Endothelial cell of umbilical vein (primary cell): ENCODE measurements at regions not wholly inside any gene's neighbourhood (a gene's known extent, or its start where the extent isn't known, plus 50 kb on each side); places are given as distances from the start of the nearest gene placed in this dataset.

ENCODE experiments used
- BruUV-seq: library from RNA; stranded (reverse); fragments of 400-500 nt; replicated peaks from 2 replicates; lab custom pipeline; 2021; lab: Mats Ljungman, UMichigan
- CTCF ChIA-PET: fragments of 300-600, 350-600 bp; sonication (Branson Sonifier 250); formaldehyde crosslinking; loops from one replicate; lab custom pipeline; 2021; ENCODE audit warnings: antibody characterized with exemption, inconsistent platforms; lab: Charles Lee
- POLR2A ChIA-PET: fragments of 300-600, 350-600 bp; sonication (Branson Sonifier 250); formaldehyde crosslinking; loops from one replicate; lab custom pipeline; 2021; ENCODE audit warnings: antibody characterized with exemption, inconsistent platforms; lab: Charles Lee
- DNase-seq: peaks from one replicate; pipeline ENCODE4 v3.0.0-alpha.2; 2011; ENCODE audit warnings: low read depth, low spot score
- FAIRE-seq: peaks from 2 replicates; lab custom pipeline; 2011; peaks lifted over from hg19 to GRCh38; lab: Jason Lieb, UNC
- H2AFZ ChIP-seq: 2 replicates; pipeline ENCODE4 v1.6.0; 2012; ENCODE audit warnings: low read depth, low read length, control low read depth, inconsistent platforms
- H3K27ac ChIP-seq: 2 replicates; pipeline ENCODE4 v1.5.1; 2011; ENCODE audit warnings: low read depth, mild to moderate bottlenecking, control low read depth, low read length, moderate library complexity; ENCODE audit not compliant: insufficient read depth
- H3K27me3 ChIP-seq, 2 experiments: 2 replicates each; pipeline versions ENCODE4 v1.6.0 to v1.6.1; 2011; ENCODE audit warnings: low read length in 2 of 2, mixed read lengths in 1 of 2; ENCODE audit not compliant: control insufficient read depth in 2 of 2, insufficient read depth in 2 of 2
- H3K36me3 ChIP-seq, 2 experiments: 2 replicates in 1 of 2; 3 replicates in 1 of 2; pipeline ENCODE4 v1.5.1; 2011; ENCODE audit warnings: low read length in 2 of 2, mild to moderate bottlenecking in 1 of 2, moderate library complexity in 1 of 2; ENCODE audit not compliant: control insufficient read depth in 2 of 2, insufficient read depth in 2 of 2; ENCODE audit errors: extremely low read depth in 1 of 2
- H3K4me1 ChIP-seq: 3 replicates; pipeline ENCODE4 v1.5.1; 2011; ENCODE audit warnings: mild to moderate bottlenecking, low read length; ENCODE audit not compliant: control insufficient read depth, insufficient read depth; ENCODE audit errors: extremely low read depth
- H3K4me2 ChIP-seq: 2 replicates; pipeline ENCODE4 v1.6.1; 2011; ENCODE audit warnings: low read length, control low read depth, mixed read lengths; ENCODE audit not compliant: insufficient read depth
- H3K4me3 ChIP-seq, 3 experiments: fragments of 200-600 bp in 1 of 3; sonication (generic), shearing (Covaris generic) in 1 of 3; replicated peaks in 1 of 3; 2 replicates each; pipeline ENCODE4 v1.5.1; 2011 to 2016; ENCODE audit warnings: control low read depth in 3 of 3, low read length in 3 of 3, mild to moderate bottlenecking in 2 of 3, inconsistent platforms in 1 of 3, low read depth in 1 of 3, moderate library complexity in 1 of 3; ENCODE audit not compliant: insufficient read depth in 1 of 3
- H3K79me2 ChIP-seq: 2 replicates; pipeline ENCODE4 v1.6.0; 2012; ENCODE audit warnings: low read length, inconsistent platforms; ENCODE audit not compliant: control insufficient read depth, insufficient read depth
- H3K9ac ChIP-seq: replicated peaks from 2 replicates; pipeline ENCODE3; 2011; ENCODE audit warnings: low read length, control low read depth; ENCODE audit not compliant: insufficient read depth; ENCODE audit errors: extremely low read depth
- H3K9me1 ChIP-seq: replicated peaks from 3 replicates; pipeline ENCODE4 v1.6.0; 2011; ENCODE audit warnings: mild to moderate bottlenecking, low read length; ENCODE audit not compliant: control insufficient read depth, insufficient read depth; ENCODE audit errors: extremely low read depth
- H3K9me3 ChIP-seq: replicated peaks from 2 replicates; pipeline ENCODE4 v1.5.1; 2012; ENCODE audit warnings: low read length, inconsistent platforms; ENCODE audit not compliant: control insufficient read depth, insufficient read depth
- H4K20me1 ChIP-seq: replicated peaks from 2 replicates; pipeline ENCODE3; 2011; ENCODE audit warnings: mild to moderate bottlenecking, low read length; ENCODE audit not compliant: control insufficient read depth, insufficient read depth; ENCODE audit errors: extremely low read depth
- CTCF ChIP-seq, 2 donors: IDR thresholded peaks; 1 replicate in 1 of 2; 2 replicates in 1 of 2; pipeline ENCODE4 v1.5.1; 2011; ENCODE audit warnings: low read length in 2 of 2, mild to moderate bottlenecking in 2 of 2, moderate library complexity in 2 of 2, control low read depth in 1 of 2, inconsistent platforms in 1 of 2, low read depth in 1 of 2; ENCODE audit not compliant: insufficient read depth in 1 of 2; ENCODE audit errors: extremely low read depth in 1 of 2
- EZH2 ChIP-seq: IDR thresholded peaks from 2 replicates; pipeline ENCODE4 v1.6.1; 2012; ENCODE audit warnings: borderline replicate concordance, low read depth, mild to moderate bottlenecking, moderate library complexity, low read length, inconsistent platforms; ENCODE audit not compliant: severe bottlenecking
- FOS ChIP-seq: IDR thresholded peaks from 2 replicates; pipeline ENCODE4 v1.6.1; 2011; ENCODE audit warnings: mild to moderate bottlenecking, low read length, moderate library complexity, borderline replicate concordance; ENCODE audit not compliant: insufficient read depth
- GATA2 ChIP-seq: IDR thresholded peaks from 2 replicates; pipeline ENCODE4 v1.7.0; 2011; ENCODE audit warnings: low read depth, mild to moderate bottlenecking, moderate library complexity, mixed read lengths, low read length; ENCODE audit not compliant: insufficient read length, insufficient read depth
- JUN ChIP-seq: IDR thresholded peaks from 2 replicates; pipeline ENCODE4 v1.6.1; 2011; ENCODE audit warnings: borderline replicate concordance, low read depth; ENCODE audit not compliant: insufficient read length, insufficient read depth
- MAX ChIP-seq: IDR thresholded peaks from 2 replicates; pipeline ENCODE4 v1.6.1; 2011; ENCODE audit not compliant: insufficient read depth, insufficient read length
- MYC ChIP-seq: IDR thresholded peaks from one replicate; pipeline ENCODE4 v1.6.1; 2011; ENCODE audit warnings: mild to moderate bottlenecking, low read depth, low read length
- POLR2A ChIP-seq: IDR thresholded peaks from 2 replicates; pipeline ENCODE4 v1.6.1; 2012; ENCODE audit warnings: low read depth, mild to moderate bottlenecking, control low read depth, low read length
- POLR2AphosphoS5 ChIP-seq: IDR thresholded peaks from 2 replicates; pipeline ENCODE4 v1.6.1; 2012; ENCODE audit warnings: low read depth, mild to moderate bottlenecking, control low read depth, low read length, moderate library complexity; ENCODE audit not compliant: insufficient read depth
- dilution Hi-C: fragments of 300-500 bp; cut with MboI; formaldehyde crosslinking; loops from one replicate; pipeline ENCODE4 v1.15.0; 2019; ENCODE audit warnings: low sequenced_read_pairs; ENCODE audit not compliant: extremely low pct_ligation_motif_present
- intact Hi-C: fragments of 100-400 bp; cut with micrococcal nuclease; formaldehyde crosslinking; loops from one replicate; pipeline ENCODE4 v1.10.0; 2022

DNA sequence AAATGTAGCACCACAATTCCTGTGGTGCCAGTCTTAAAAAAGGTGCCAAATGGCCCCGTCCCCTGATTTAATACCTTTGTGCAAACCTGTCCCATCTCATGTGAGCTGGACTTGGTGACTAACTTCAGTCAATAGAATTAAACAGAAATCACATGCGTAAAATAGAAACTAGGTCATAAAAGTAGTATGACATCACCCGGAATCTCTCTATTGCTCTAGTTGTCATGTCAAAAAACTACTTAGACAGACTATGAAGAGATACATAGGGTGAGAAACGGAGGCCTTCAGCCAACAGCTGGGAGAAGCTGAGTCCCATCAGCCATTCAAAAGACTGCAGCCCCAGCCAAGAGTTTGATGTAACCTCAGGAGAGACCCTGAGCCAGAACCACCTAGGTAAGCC, 293.5 kb upstream of the HS3ST1 start:
- Histone ChIP-seq H3K9me3 (no peaks in the 10 kb centered on the region), H3K9ac (no peak overlapping the region), H3K4me1 (peaks cover 9% of the 10 kb centered on the region), H3K4me2 (no peak overlapping the region), H3K36me3 (no peaks in the 10 kb centered on the region), H3K9me1 (no peaks in the 10 kb centered on the region), H3K4me3 (no peak overlapping the region), H3K27ac (no peak overlapping the region), H3K79me2 (no peaks in the 10 kb centered on the region), H2AFZ (no peak overlapping the region), H3K27me3 (no peaks in the 10 kb centered on the region), H4K20me1 (no peaks in the 10 kb centered on the region)
- intact Hi-C loops (loop anchor here (5.0 kb wide), 1 partner anchor 100 kb away; no protein-coding TSS in a partner anchor), dilution Hi-C loops (no loop called here)
- TF ChIP-seq POLR2AphosphoS5 (no peak), FOS (no peak), GATA2 (no peak), CTCF (IDR thresholded peaks at IDR 0.05; ENCODE audit: extremely low read depth in 1 of 2, insufficient read depth in 1 of 2, low read depth in 1 of 2, low read length in 2 of 2) (no peak), MAX (no peak), POLR2A (no peak), EZH2 (no peak), MYC (no peak), JUN (no peak)
- no TSS peak for BruUV-seq
- no peak for DNase-seq
- ChIA-PET CTCF (interaction anchor here (0.8 to 1.9 kb wide), 10 partner anchors 10 to 1141 kb away, joined by 3 to 7 read pairs (median 3); no protein-coding TSS in a partner anchor), POLR2A (no interaction called here)
- no peak for FAIRE-seq
